ENCODE measurements at regions not wholly inside any gene's neighbourhood (a gene's known extent, or its start where the extent isn't known, plus 50 kb on each side); places are given as distances from the start of the nearest gene placed in this dataset.

- FAIRE-seq, result no peak
- DNase-seq (ENCODE audit: low spot score in 2 of 2), result no peak
Measured at GRCh38 chr5:173736923-173737412, 120.5 kb upstream of the BOD1 start.

- no peak for FAIRE-seq
Measured at GRCh38 chr5:173739741-173740140, 123.3 kb upstream of the BOD1 start.

DNA sequence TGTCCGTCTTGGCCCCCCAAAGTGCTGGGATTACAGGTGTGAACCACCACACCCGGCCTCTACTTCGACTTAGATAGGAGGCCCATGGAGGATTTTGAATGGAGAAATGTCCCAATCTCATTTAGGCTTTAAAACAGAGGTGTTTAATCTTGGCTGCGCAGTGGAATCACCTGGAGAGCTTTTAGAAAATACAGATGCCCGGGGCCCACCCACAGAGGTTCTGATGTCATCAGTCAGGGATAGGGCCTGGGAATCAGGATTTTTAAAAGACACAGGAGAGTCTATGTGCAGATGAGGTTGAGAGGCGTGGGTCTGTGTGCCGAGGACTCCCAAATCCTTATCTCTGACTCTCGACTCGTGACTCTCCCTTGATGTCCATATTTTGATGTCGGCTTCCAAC, 124.0 kb upstream of the BOD1 start:
- no peak for DNase-seq (ENCODE audit: low spot score in 2 of 2)
- no peak for FAIRE-seq

More at GRCh38 chr5:173739741-173740140, 123.3 kb upstream of the BOD1 start:
- no peak for DNase-seq (ENCODE audit: low spot score in 2 of 2)

GRCh38 chr5:173741087-173741486, 124.6 kb upstream of the BOD1 start:
- FAIRE-seq, result no peak
- DNase-seq (ENCODE audit: low spot score in 2 of 2), result no peak

DNA sequence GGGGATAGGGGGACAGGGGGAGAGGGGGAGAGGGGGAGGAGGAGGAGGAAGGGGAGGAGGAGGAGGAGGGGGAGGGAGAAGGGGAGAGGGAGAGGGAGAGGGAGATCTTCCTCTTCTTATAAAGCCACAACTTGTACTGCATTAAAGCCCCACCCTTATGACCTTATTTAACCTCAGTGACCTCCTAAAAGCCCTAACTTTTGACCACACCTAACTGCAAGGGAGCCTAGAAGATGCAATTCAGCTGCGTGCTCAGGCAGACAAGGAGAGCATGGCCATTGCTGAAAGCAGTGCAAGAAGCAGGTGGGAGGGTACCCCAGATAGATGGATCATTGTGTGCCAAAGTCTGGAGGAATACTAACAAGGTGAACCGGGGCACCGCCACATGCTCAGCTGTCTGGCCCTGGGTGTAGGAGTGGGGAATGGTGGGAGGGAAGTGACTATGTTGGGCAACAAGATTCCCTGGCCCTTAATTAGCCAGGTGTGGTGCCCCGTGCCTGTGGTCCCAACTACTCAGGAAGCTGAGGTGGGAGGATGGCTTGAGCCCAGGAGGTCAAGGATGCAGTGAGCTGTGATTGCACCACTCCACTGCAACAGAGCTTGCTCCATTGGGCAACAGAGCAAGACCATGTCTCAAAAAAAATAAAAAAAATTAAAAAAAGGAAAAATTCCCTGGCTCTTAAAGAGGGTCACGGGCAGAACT, 125.4 kb upstream of the BOD1 start:
- DNase-seq (ENCODE audit: low spot score in 2 of 2) (no peak), FAIRE-seq (no peak)

GRCh38 chr5:173742432-173742816, 126.0 kb upstream of the BOD1 start:
- no peak for DNase-seq (ENCODE audit: low spot score in 2 of 2)
- no peak for FAIRE-seq

- DNase-seq (ENCODE audit: low spot score in 2 of 2), result no peak
- FAIRE-seq, result no peak
Measured at GRCh38 chr5:173743641-173744343, 127.3 kb upstream of the BOD1 start.

DNA sequence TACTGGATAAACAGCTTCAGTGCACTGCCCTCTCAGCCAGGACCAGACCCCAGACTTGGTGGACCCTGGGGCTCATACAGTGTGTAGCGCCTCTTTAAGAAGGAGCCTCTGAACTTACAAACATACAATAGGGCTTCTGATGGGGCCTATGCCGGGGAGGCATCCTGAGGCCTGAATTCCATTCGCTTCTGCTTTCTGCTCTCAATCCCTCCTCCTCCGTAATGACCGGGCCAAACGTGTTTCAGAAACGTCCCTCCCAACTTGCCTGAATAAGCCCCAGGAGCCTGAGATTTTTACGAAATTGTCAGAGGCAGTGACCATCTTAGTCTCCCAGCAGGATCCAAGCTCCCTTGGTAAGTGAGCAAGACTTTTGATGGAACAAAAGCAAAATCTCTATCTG, 128.1 kb upstream of the BOD1 start:
- FAIRE-seq, result no peak
- no peak for DNase-seq (ENCODE audit: low spot score in 2 of 2)

- no peak for DNase-seq (ENCODE audit: low spot score in 2 of 2)
- no peak for FAIRE-seq
Measured at GRCh38 chr5:173745123-173745522, 128.7 kb upstream of the BOD1 start.

DNA sequence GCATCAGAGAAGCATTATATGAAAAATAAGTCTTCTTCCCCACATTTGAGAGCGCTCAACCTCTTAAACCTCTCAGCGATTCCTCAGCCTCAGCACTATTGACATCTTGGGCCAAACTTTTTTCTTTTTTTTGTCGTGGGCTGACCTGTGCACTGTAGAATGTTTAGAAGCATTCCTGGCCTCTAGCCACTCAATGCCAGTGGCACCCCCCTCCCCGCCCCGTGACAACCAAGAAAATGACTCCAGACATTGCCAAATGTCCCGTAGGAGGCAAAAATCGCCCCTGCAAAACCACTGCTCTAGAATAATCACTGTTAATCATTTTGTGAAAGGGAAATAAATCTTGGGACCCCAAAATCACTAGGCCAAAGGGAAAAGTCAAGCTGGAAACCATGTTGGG, 129.1 kb upstream of the BOD1 start:
- DNase-seq (ENCODE audit: low spot score in 2 of 2) (no peak), FAIRE-seq (no peak)

GRCh38 chr5:173746047-173746646, 129.7 kb upstream of the BOD1 start:
- DNase-seq (ENCODE audit: low spot score in 2 of 2) (no peak), FAIRE-seq (no peak)

DNA sequence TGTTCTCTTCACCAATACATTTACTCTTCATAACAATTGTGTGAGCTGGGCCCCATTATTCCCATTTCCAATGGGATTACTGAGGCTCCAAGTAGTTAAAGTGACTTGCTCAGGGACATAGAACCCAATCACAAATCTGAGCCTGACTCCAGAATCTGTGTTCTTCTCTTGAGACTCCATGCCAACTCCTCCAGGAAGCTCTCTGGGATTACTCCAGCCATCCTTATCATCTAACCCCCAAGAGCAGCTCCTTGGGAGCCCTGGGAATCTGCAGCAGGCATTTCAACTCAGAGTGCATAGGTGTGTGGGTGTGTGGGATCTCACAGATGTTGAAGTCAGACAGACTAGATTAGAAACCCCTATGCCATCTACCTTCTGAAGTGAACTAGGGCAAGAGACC, 131.4 kb upstream of the BOD1 start:
- no peak for FAIRE-seq
- DNase-seq (ENCODE audit: low spot score in 2 of 2), result no peak

DNA sequence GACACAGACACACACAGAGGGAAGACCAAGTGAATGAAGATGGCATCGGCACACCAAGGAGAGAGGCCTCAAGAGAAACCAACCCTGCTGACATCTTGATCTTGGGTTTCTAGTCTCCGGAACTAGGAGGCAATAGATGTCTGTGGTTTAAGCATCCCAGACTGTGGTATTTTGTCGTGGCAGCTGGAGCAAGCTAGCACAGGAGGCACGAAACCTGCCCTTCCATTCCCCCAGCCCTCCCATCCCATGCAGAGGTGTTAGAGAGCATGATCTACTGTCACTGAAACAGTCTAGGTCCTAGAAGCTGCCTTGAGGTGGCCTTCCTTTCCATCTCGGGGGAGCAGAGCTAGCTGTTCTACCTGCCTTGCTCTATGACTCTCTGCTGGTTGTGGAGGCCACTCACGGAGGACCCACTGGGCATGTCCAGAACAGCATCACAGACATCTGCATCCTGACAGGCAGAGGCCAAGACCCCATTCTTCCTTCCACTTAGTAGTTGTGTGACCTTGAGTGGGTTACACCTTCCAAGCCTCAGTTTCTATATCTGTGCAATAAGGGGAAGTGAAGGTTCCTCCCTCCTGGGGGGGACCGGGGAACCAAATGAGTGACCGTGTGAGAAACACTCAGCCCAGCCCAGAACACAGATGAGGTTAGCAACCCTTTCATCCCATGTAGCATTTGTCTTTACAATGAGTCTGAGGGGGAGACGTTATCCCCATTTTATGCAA, 134.3 kb upstream of the BOD1 start:
- DNase-seq (ENCODE audit: low spot score in 2 of 2), result no peak
- FAIRE-seq, result no peak

GRCh38 chr5:173751266-173751600, 134.8 kb upstream of the BOD1 start:
- FAIRE-seq, result no peak
- no peak for DNase-seq (ENCODE audit: low spot score in 2 of 2)

GRCh38 chr5:173752653-173753052, 135.5 kb upstream of the CPEB4 start:
- DNase-seq (ENCODE audit: low spot score in 2 of 2), result no peak

GRCh38 chr5:173753307-173754168, 134.6 kb upstream of the CPEB4 start:
- FAIRE-seq, result no peak
- no peak for DNase-seq (ENCODE audit: low spot score in 2 of 2)

More at GRCh38 chr5:173752653-173753052, 135.5 kb upstream of the CPEB4 start:
- FAIRE-seq, result no peak

DNA sequence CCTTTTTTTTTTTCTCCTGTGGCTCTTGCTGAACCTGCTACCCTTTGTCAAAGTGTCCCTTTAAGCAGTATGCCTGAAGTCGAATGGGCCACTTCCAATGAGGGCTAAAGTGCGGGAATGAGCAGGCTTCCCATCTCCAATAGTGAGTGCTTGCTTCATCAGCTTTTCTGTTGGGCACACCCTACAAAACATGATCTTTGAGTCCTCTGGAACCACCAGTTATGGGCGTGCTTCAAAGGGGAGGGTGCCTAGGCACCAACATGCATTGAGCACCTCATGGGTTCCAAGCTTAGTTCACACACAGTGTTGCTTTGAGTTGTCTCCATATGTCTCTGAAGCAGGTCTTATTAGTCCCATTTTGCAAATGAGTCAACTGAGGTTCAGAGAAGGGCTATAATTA, 132.8 kb upstream of the CPEB4 start:
- FAIRE-seq (no peak), DNase-seq (ENCODE audit: low spot score in 2 of 2) (no peak)

GRCh38 chr5:173757403-173758209, 130.5 kb upstream of the CPEB4 start:
- no peak for DNase-seq (ENCODE audit: low spot score in 2 of 2)
- FAIRE-seq, result no peak

DNA sequence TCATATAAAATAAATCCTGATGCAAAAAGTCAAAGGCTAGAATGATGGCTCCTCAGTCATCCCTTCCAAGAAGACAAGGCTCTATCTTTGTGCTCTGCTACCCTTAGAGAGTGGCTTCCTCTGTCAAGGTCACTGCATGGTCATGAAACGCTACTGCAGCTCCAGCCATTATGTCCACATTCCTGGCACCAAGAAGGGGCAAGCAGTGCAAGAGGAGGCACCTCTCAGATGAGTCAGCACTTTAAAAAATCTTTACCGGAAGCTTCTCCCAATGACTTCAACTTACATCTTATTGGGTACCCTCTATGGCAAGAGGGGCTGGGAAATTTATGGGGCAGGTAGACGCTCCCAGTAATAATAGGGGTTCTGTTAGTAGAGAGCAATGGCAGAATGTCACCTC, 129.5 kb upstream of the CPEB4 start:
- no peak for FAIRE-seq
- DNase-seq (ENCODE audit: low spot score in 2 of 2), result no peak
